Glutamatergic neuron (in vitro differentiated cells): ENCODE measurements at regions not wholly inside any gene's neighbourhood (a gene's known extent, or its start where the extent isn't known, plus 50 kb on each side); places are given as distances from the start of the nearest gene placed in this dataset.

Source experiments
- DNase-seq: peaks from one replicate; pipeline ENCODE4 v3.0.0; 2022
- H3K27ac Mint-ChIP-seq: one replicate; pipeline ENCODE4 v1.8.0; 2020; ENCODE audit warnings: mild to moderate bottlenecking, mixed read lengths, inconsistent platforms; ENCODE audit not compliant: unreplicated experiment
- H3K27me3 Mint-ChIP-seq: one replicate; pipeline ENCODE4 v1.8.0; 2020; ENCODE audit warnings: mild to moderate bottlenecking, moderate library complexity, mixed read lengths, inconsistent platforms; ENCODE audit not compliant: unreplicated experiment
- H3K36me3 Mint-ChIP-seq: one replicate; pipeline ENCODE4 v1.8.0; 2020; ENCODE audit warnings: mild to moderate bottlenecking, mixed read lengths, inconsistent platforms; ENCODE audit not compliant: unreplicated experiment
- H3K4me1 Mint-ChIP-seq: one replicate; pipeline ENCODE4 v1.8.0; 2020; ENCODE audit warnings: mild to moderate bottlenecking, low read depth, mixed read lengths, inconsistent platforms; ENCODE audit not compliant: unreplicated experiment
- H3K4me3 Mint-ChIP-seq: one replicate; pipeline ENCODE4 v1.8.0; 2020; ENCODE audit warnings: mild to moderate bottlenecking, mixed read lengths, inconsistent platforms; ENCODE audit not compliant: unreplicated experiment
- H3K9me3 Mint-ChIP-seq: one replicate; pipeline ENCODE4 v1.8.0; 2020; ENCODE audit warnings: mild to moderate bottlenecking, moderate library complexity, mixed read lengths, inconsistent platforms; ENCODE audit not compliant: unreplicated experiment
- CTCF ChIP-seq: fragments of 200-600 bp; sonication (generic); IDR thresholded peaks from one replicate; pipeline ENCODE4 v1.5.0; 2021; ENCODE audit not compliant: partially characterized antibody, unreplicated experiment

DNA sequence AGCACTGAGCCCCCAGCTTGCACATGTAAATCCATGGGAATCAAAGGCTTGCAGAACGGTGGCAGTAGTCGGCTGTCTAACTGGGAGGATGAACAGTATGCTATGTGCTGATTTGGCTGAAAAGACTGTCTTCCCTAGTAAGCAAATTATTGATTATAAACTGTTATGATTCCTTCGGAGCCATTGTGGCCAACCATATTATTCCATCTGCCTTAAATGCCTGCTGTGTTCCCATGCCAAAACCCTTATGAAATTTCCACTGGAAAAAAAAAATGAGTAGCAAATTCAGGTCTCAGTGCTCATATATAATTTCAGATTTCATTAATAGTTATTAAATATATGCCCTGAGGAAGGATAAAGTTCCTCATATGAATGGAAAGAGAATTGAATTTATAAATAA lies 132.7 kb upstream of the MID1 start:
- Mint-ChIP-seq H3K4me1 (peaks cover 30% of the 10 kb centered on the region), H3K27ac (no peak overlapping the region), H3K27me3 (no peaks in the 10 kb centered on the region), H3K36me3 (no peaks in the 10 kb centered on the region), H3K9me3 (peaks cover under 1% of the 10 kb centered on the region), H3K4me3 (no peak overlapping the region)
- DNase-seq, result no peak
- TF ChIP-seq CTCF, result no peak

DNA sequence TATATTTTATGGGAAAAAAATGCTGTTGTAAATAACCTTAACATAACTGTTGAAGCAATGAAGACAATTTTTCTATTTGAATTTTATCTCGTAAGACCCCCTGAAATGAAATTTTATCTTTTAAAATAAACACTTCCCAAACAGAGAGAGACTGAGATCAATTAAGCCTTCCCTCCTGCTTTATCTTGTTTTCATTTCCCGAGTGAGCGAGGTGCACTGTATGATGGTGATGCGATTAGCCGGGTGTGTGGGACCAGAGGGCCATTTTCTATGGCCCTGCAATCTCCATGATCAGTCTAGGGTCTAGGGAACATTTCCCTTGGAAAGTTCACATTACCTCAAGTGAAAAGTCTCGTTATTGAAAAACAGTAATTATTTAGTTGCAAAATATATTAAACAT lies 134.1 kb upstream of the MID1 start:
- no peak for TF ChIP-seq CTCF
- Mint-ChIP-seq H3K4me3 (no peak overlapping the region), H3K4me1 (peaks cover 19% of the 10 kb centered on the region), H3K9me3 (no peaks in the 10 kb centered on the region), H3K27ac (no peak overlapping the region), H3K27me3 (no peaks in the 10 kb centered on the region), H3K36me3 (no peaks in the 10 kb centered on the region)
- no peak for DNase-seq

DNA sequence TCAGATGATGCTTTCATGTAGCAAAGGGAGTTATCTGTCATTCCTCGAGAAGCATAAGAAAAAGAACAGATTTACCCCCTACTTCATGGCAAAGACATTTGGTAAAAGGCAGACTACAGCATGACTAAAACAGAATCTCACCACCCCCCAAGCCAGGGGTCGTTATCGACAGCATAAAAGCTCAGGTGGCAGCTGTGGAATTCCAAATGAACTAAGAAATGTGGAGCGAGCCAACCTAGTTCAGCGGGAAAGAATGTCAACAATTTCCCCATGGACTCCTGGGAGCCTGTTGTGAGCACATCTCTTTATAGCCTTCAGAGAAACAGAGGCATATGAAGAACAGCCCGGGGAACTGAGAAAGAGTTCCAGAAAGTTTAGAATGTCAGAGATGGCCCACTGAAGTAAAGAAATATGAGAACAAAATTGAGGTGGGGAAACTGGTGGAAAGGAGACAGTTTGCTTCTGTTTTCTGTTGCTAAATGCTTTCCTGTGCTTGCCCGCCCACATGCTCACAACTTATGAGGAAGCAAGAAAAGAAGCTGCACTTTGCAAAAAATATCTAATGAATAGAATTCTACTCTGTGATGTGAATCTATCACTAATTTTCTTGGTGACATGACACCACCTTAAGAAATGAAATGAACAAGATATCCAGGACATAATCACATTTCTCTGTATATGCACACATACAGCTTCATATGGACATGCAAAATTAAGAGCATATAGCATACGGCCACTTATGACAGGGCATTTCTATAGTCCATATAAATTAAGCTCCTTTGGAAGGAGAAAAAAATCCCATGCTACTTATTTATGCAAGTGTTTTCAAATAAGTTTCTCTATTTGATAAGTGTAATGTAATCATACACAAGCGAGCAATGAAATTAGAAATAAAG lies 135.3 kb upstream of the MID1 start:
- H3K27me3 Mint-ChIP-seq, result no peaks in the 10 kb centered on the region
- no peak for TF ChIP-seq CTCF
- no peak for DNase-seq
- H3K27ac Mint-ChIP-seq, result no peak overlapping the region
- H3K9me3 Mint-ChIP-seq, result no peaks in the 10 kb centered on the region
- peaks cover 19% of the 10 kb centered on the region for H3K4me1 Mint-ChIP-seq
- H3K36me3 Mint-ChIP-seq, result no peaks in the 10 kb centered on the region
- H3K4me3 Mint-ChIP-seq, result no peak overlapping the region

- no peak for TF ChIP-seq CTCF
- H3K27ac Mint-ChIP-seq, result no peak overlapping the region
- no peaks in the 10 kb centered on the region for H3K36me3 Mint-ChIP-seq
- no peak overlapping the region for H3K4me3 Mint-ChIP-seq
- H3K27me3 Mint-ChIP-seq, result no peaks in the 10 kb centered on the region
- DNase-seq, result no peak
- peaks cover 19% of the 10 kb centered on the region for H3K4me1 Mint-ChIP-seq
- H3K9me3 Mint-ChIP-seq, result no peaks in the 10 kb centered on the region
Observed at GRCh38 chrX:10756441-10756840, 136.1 kb upstream of the MID1 start.

GRCh38 chrX:10759141-10759799 lies 138.9 kb upstream of the MID1 start:
- H3K4me3 Mint-ChIP-seq, result no peak overlapping the region
- no peak for DNase-seq
- H3K27me3 Mint-ChIP-seq, result no peaks in the 10 kb centered on the region
- no peaks in the 10 kb centered on the region for H3K36me3 Mint-ChIP-seq
- H3K4me1 Mint-ChIP-seq, result peaks cover 14% of the 10 kb centered on the region
- H3K9me3 Mint-ChIP-seq, result no peaks in the 10 kb centered on the region
- no peak for TF ChIP-seq CTCF
- H3K27ac Mint-ChIP-seq, result no peak overlapping the region
